ENCODE measurements at regions not wholly inside any gene's neighbourhood (a gene's known extent, or its start where the extent isn't known, plus 50 kb on each side); places are given as distances from the start of the nearest gene placed in this dataset.

- peak overlapping the region; percentile 71 to 91 (median 84) for H3K27ac Mint-ChIP-seq
- H3K27me3 Mint-ChIP-seq, result peaks cover 1% of the 10 kb centered on the region
- H3K9me3 Mint-ChIP-seq, result no peaks in the 10 kb centered on the region
- peaks cover 3% of the 10 kb centered on the region for H3K36me3 Mint-ChIP-seq
- peaks cover 2 to 8% (median 5%) of the 10 kb centered on the region in 3 donors for H3K4me1 Mint-ChIP-seq
- H3K4me3 Mint-ChIP-seq, result peak overlapping the region; percentile 84 to 95 (median 92)
Measured at GRCh38 chrX:46447384-46447783, 97.8 kb downstream of the ZNF674 start.

- peaks cover 1% of the 10 kb centered on the region for H3K27me3 Mint-ChIP-seq
- H3K9me3 Mint-ChIP-seq, result no peaks in the 10 kb centered on the region
- H3K36me3 Mint-ChIP-seq, result peaks cover 3% of the 10 kb centered on the region
- H3K4me3 Mint-ChIP-seq, result peak overlapping the region; percentile 84 to 95 (median 92)
- peaks cover 2 to 8% (median 5%) of the 10 kb centered on the region in 3 donors for H3K4me1 Mint-ChIP-seq
- H3K27ac Mint-ChIP-seq, result peak overlapping the region; percentile 71 to 91 (median 84)
Measured at GRCh38 chrX:46446727-46447378, 98.4 kb downstream of the ZNF674 start.

GRCh38 chrX:46444011-46444410 lies 101.2 kb downstream of the ZNF674 start:
- Mint-ChIP-seq H3K9me3 (no peaks in the 10 kb centered on the region), H3K36me3 (peaks cover 1% of the 10 kb centered on the region), H3K4me1 (peaks cover 2 to 8% (median 3%) of the 10 kb centered on the region in 3 donors), H3K27ac (no peak overlapping the region), H3K27me3 (peaks cover 1% of the 10 kb centered on the region), H3K4me3 (peak overlapping the region in 2 of 4 donors; percentile 24 to 28)

GRCh38 chrX:46436744-46437143 lies 108.5 kb downstream of the ZNF674 start:
- H3K4me1 Mint-ChIP-seq, result no peaks in the 10 kb centered on the region
- H3K36me3 Mint-ChIP-seq, result no peaks in the 10 kb centered on the region
- no peak overlapping the region for H3K27ac Mint-ChIP-seq
- peaks cover 3% of the 10 kb centered on the region for H3K27me3 Mint-ChIP-seq
- H3K4me3 Mint-ChIP-seq, result no peak overlapping the region
- H3K9me3 Mint-ChIP-seq, result peaks cover 0 to 2% (median 0%) of the 10 kb centered on the region in 3 donors

GRCh38 chrX:46433892-46434291 lies 111.3 kb downstream of the ZNF674 start:
- H3K27ac Mint-ChIP-seq, result no peak overlapping the region
- no peaks in the 10 kb centered on the region for H3K36me3 Mint-ChIP-seq
- no peak overlapping the region for H3K4me3 Mint-ChIP-seq
- peaks cover 0 to 2% (median 0%) of the 10 kb centered on the region in 3 donors for H3K9me3 Mint-ChIP-seq
- no peaks in the 10 kb centered on the region for H3K4me1 Mint-ChIP-seq
- peaks cover 3% of the 10 kb centered on the region for H3K27me3 Mint-ChIP-seq

- Mint-ChIP-seq H3K27ac (no peak overlapping the region), H3K4me3 (no peak overlapping the region), H3K9me3 (no peaks in the 10 kb centered on the region), H3K4me1 (peaks cover 0 to 2% (median 0%) of the 10 kb centered on the region in 3 donors), H3K27me3 (no peaks in the 10 kb centered on the region), H3K36me3 (no peaks in the 10 kb centered on the region)
Measured at GRCh38 chrX:46408553-46409407, 136.4 kb downstream of the ZNF674 start.

- no peak overlapping the region for H3K4me3 Mint-ChIP-seq
- no peaks in the 10 kb centered on the region for H3K9me3 Mint-ChIP-seq
- no peak overlapping the region for H3K27ac Mint-ChIP-seq
- H3K27me3 Mint-ChIP-seq, result no peaks in the 10 kb centered on the region
- no peaks in the 10 kb centered on the region for H3K36me3 Mint-ChIP-seq
- peaks cover 0 to 2% (median 0%) of the 10 kb centered on the region in 3 donors for H3K4me1 Mint-ChIP-seq
Measured at GRCh38 chrX:46407753-46408130, 137.5 kb downstream of the ZNF674 start.

- Mint-ChIP-seq H3K9me3 (no peaks in the 10 kb centered on the region), H3K4me3 (no peak overlapping the region), H3K27me3 (no peaks in the 10 kb centered on the region), H3K4me1 (peaks cover 0 to 2% (median 0%) of the 10 kb centered on the region in 3 donors), H3K27ac (no peak overlapping the region), H3K36me3 (no peaks in the 10 kb centered on the region)
Measured at GRCh38 chrX:46407036-46407752, 138.0 kb downstream of the ZNF674 start.

GRCh38 chrX:46404774-46405173 lies 140.4 kb downstream of the ZNF674 start:
- Mint-ChIP-seq H3K4me1 (peaks cover 0 to 2% (median 0%) of the 10 kb centered on the region in 3 donors), H3K36me3 (no peaks in the 10 kb centered on the region), H3K4me3 (no peak overlapping the region), H3K27me3 (no peaks in the 10 kb centered on the region), H3K9me3 (peaks cover 0 to 2% (median 2%) of the 10 kb centered on the region in 3 donors), H3K27ac (peak overlapping the region in 1 of 3 donors; percentile 51)

- H3K27me3 Mint-ChIP-seq, result no peaks in the 10 kb centered on the region
- no peaks in the 10 kb centered on the region for H3K4me1 Mint-ChIP-seq
Measured at GRCh38 chrX:46400530-46401443, 144.4 kb downstream of the ZNF674 start.

GRCh38 chrX:46398874-46399273 lies 146.3 kb downstream of the ZNF674 start:
- peaks cover 0 to 5% (median 4%) of the 10 kb centered on the region in 3 donors for H3K9me3 Mint-ChIP-seq
- no peaks in the 10 kb centered on the region for H3K4me1 Mint-ChIP-seq
- no peaks in the 10 kb centered on the region for H3K36me3 Mint-ChIP-seq
- H3K27me3 Mint-ChIP-seq, result no peaks in the 10 kb centered on the region
- H3K4me3 Mint-ChIP-seq, result no peak overlapping the region
- H3K27ac Mint-ChIP-seq, result no peak overlapping the region

More at GRCh38 chrX:46400530-46401443, 144.4 kb downstream of the ZNF674 start:
- no peak overlapping the region for H3K27ac Mint-ChIP-seq
- H3K36me3 Mint-ChIP-seq, result no peaks in the 10 kb centered on the region
- no peak overlapping the region for H3K4me3 Mint-ChIP-seq
- peaks cover 0 to 5% (median 4%) of the 10 kb centered on the region in 3 donors for H3K9me3 Mint-ChIP-seq

- Mint-ChIP-seq H3K4me1 (no peaks in the 10 kb centered on the region), H3K27me3 (no peaks in the 10 kb centered on the region), H3K4me3 (no peak overlapping the region), H3K27ac (no peak overlapping the region), H3K9me3 (peaks cover 0 to 5% (median 4%) of the 10 kb centered on the region in 3 donors), H3K36me3 (no peaks in the 10 kb centered on the region)
Measured at GRCh38 chrX:46398126-46398525, 147.1 kb downstream of the ZNF674 start.

GRCh38 chrX:46386511-46386910 lies 158.7 kb downstream of the ZNF674 start:
- Mint-ChIP-seq H3K27ac (no peak overlapping the region), H3K9me3 (peaks cover 0 to 6% (median 0%) of the 10 kb centered on the region in 3 donors), H3K4me3 (no peak overlapping the region), H3K36me3 (peaks cover 3% of the 10 kb centered on the region), H3K4me1 (no peaks in the 10 kb centered on the region), H3K27me3 (peaks cover 2% of the 10 kb centered on the region)

GRCh38 chrX:46383006-46383405 lies 162.2 kb downstream of the ZNF674 start:
- no peak overlapping the region for H3K4me3 Mint-ChIP-seq
- H3K4me1 Mint-ChIP-seq, result peaks cover 0 to 2% (median 0%) of the 10 kb centered on the region in 3 donors
- H3K9me3 Mint-ChIP-seq, result no peaks in the 10 kb centered on the region
- H3K27me3 Mint-ChIP-seq, result no peaks in the 10 kb centered on the region
- H3K27ac Mint-ChIP-seq, result no peak overlapping the region
- peaks cover 3% of the 10 kb centered on the region for H3K36me3 Mint-ChIP-seq
